HCT116 (cell line): ENCODE measurements at regions not wholly inside any gene's neighbourhood (a gene's known extent, or its start where the extent isn't known, plus 50 kb on each side); places are given as distances from the start of the nearest gene placed in this dataset.

Experiments
- CEBPB ChIP-seq: IDR thresholded peaks from 2 replicates; pipeline ENCODE4 v1.6.1; 2012; ENCODE audit warnings: low read depth
- EZH2 ChIP-seq: fragments of 200-600 bp; sonication (generic); IDR thresholded peaks from 2 replicates; pipeline ENCODE4 v1.6.1; 2017; ENCODE audit warnings: antibody characterized with exemption, mixed run types
- EZH2phosphoT487 ChIP-seq: fragments of 200-600 bp; IDR thresholded peaks from 2 replicates; pipeline ENCODE4 v1.6.1; 2018; ENCODE audit warnings: antibody characterized with exemption, borderline replicate concordance
- POLR2A ChIP-seq: IDR thresholded peaks from 2 replicates; pipeline ENCODE4 v1.7.0; 2011; ENCODE audit warnings: borderline replicate concordance; ENCODE audit not compliant: insufficient read depth, insufficient read length; ENCODE audit errors: extremely low read depth
- POLR2AphosphoS5 ChIP-seq: IDR thresholded peaks from 2 replicates; pipeline ENCODE4 v1.6.1; 2011; ENCODE audit warnings: mild to moderate bottlenecking, low read depth, low read length, moderate library complexity
- RAD21 ChIP-seq: IDR thresholded peaks from 2 replicates; pipeline ENCODE4 v1.6.1; 2012; ENCODE audit warnings: low read depth, mild to moderate bottlenecking
- SIN3A ChIP-seq: IDR thresholded peaks from 2 replicates; pipeline ENCODE4 v1.6.1; 2012; ENCODE audit warnings: low read depth
- SP1 ChIP-seq: IDR thresholded peaks from 2 replicates; pipeline ENCODE4 v1.6.1; 2012; ENCODE audit warnings: low read depth
- ZNF274 ChIP-seq: fragments of 200-500 bp; sonication (Bioruptor generic); IDR thresholded peaks from 2 replicates; pipeline ENCODE4 v1.6.1; 2014; ENCODE audit warnings: mild to moderate bottlenecking, low read depth, low read length, inconsistent platforms
- TF ChIP-seq, protein P1 (sequence below), 3 experiments: fragments of 200-600 bp in 1 of 3; sonication (generic) in 1 of 3; IDR thresholded peaks in 2 of 3; conservative IDR thresholded peaks in 1 of 3; 2 replicates each; pipeline ENCODE4 v1.5.1; 2012 to 2017; ENCODE audit warnings: low read depth in 2 of 3, low read length in 2 of 3, antibody characterized with exemption in 1 of 3, borderline replicate concordance in 1 of 3, control low read depth in 1 of 3, mild to moderate bottlenecking in 1 of 3, mixed read lengths in 1 of 3, mixed run types in 1 of 3, moderate library complexity in 1 of 3; ENCODE audit not compliant: insufficient read depth in 1 of 3
- TF ChIP-seq, protein P2 (sequence below): IDR thresholded peaks from 2 replicates; pipeline ENCODE4 v1.6.1; 2012; ENCODE audit warnings: low read depth
- TF ChIP-seq, protein P3 (sequence below): IDR thresholded peaks from 2 replicates; pipeline ENCODE4 v1.6.1; 2012

DNA sequence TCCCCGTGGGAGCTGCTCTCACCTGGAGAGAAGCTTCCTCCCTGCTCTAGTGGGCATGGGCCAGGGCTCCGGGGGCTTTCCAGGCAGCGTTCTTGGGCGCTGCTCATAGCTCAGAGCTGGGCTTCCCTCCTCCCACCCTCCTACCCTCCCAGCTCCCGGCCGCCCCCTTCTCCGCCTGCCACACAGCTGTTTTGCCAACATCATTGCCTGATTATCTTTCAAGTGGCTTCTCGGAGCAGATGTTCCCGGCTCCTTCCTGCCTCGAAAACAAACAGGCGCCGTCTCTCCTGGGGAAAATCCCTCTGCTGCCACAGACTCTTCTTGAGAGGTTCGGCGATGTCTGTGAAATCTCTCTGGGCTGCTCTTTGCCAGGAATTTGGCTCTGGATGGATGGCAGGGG, 195.6 kb downstream of the RPLP1 start:
- no peak for TF ChIP-seq POLR2AphosphoS5
- TF ChIP-seq, protein P1, sequence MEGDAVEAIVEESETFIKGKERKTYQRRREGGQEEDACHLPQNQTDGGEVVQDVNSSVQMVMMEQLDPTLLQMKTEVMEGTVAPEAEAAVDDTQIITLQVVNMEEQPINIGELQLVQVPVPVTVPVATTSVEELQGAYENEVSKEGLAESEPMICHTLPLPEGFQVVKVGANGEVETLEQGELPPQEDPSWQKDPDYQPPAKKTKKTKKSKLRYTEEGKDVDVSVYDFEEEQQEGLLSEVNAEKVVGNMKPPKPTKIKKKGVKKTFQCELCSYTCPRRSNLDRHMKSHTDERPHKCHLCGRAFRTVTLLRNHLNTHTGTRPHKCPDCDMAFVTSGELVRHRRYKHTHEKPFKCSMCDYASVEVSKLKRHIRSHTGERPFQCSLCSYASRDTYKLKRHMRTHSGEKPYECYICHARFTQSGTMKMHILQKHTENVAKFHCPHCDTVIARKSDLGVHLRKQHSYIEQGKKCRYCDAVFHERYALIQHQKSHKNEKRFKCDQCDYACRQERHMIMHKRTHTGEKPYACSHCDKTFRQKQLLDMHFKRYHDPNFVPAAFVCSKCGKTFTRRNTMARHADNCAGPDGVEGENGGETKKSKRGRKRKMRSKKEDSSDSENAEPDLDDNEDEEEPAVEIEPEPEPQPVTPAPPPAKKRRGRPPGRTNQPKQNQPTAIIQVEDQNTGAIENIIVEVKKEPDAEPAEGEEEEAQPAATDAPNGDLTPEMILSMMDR (IDR thresholded peaks at IDR 0.05 in 2 of 3, conservative IDR thresholded peaks at IDR 0.05 in 1 of 3; ENCODE audit: borderline replicate concordance in 1 of 3, insufficient read depth in 1 of 3, low read depth in 2 of 3, low read length in 2 of 3), result no peak
- no peak for TF ChIP-seq SIN3A
- no peak for TF ChIP-seq ZNF274
- TF ChIP-seq CEBPB, result no peak
- TF ChIP-seq POLR2A, result no peak
- no peak for TF ChIP-seq EZH2
- TF ChIP-seq, protein P2, sequence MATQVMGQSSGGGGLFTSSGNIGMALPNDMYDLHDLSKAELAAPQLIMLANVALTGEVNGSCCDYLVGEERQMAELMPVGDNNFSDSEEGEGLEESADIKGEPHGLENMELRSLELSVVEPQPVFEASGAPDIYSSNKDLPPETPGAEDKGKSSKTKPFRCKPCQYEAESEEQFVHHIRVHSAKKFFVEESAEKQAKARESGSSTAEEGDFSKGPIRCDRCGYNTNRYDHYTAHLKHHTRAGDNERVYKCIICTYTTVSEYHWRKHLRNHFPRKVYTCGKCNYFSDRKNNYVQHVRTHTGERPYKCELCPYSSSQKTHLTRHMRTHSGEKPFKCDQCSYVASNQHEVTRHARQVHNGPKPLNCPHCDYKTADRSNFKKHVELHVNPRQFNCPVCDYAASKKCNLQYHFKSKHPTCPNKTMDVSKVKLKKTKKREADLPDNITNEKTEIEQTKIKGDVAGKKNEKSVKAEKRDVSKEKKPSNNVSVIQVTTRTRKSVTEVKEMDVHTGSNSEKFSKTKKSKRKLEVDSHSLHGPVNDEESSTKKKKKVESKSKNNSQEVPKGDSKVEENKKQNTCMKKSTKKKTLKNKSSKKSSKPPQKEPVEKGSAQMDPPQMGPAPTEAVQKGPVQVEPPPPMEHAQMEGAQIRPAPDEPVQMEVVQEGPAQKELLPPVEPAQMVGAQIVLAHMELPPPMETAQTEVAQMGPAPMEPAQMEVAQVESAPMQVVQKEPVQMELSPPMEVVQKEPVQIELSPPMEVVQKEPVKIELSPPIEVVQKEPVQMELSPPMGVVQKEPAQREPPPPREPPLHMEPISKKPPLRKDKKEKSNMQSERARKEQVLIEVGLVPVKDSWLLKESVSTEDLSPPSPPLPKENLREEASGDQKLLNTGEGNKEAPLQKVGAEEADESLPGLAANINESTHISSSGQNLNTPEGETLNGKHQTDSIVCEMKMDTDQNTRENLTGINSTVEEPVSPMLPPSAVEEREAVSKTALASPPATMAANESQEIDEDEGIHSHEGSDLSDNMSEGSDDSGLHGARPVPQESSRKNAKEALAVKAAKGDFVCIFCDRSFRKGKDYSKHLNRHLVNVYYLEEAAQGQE, result no peak
- no peak for TF ChIP-seq EZH2phosphoT487
- no peak for TF ChIP-seq RAD21
- no peak for TF ChIP-seq SP1
- TF ChIP-seq, protein P3, sequence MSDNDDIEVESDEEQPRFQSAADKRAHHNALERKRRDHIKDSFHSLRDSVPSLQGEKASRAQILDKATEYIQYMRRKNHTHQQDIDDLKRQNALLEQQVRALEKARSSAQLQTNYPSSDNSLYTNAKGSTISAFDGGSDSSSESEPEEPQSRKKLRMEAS, result no peak
